LNCaP clone FGC (cell line): ENCODE measurements at regions not wholly inside any gene's neighbourhood (a gene's known extent, or its start where the extent isn't known, plus 50 kb on each side); places are given as distances from the start of the nearest gene placed in this dataset.

Source experiments
- DNase-seq: peaks from one replicate; pipeline ENCODE4 v3.0.0-alpha.2; 2011; ENCODE audit warnings: low read depth
- H3K4me3 ChIP-seq: 2 replicates; pipeline ENCODE4 v1.5.1; 2011; ENCODE audit warnings: mild to moderate bottlenecking, low read depth, low read length, control low read depth
- CTCF ChIP-seq: IDR thresholded peaks from 2 replicates; pipeline ENCODE4 v1.5.1; 2012; ENCODE audit warnings: mild to moderate bottlenecking; ENCODE audit not compliant: control insufficient read depth, insufficient read depth; ENCODE audit errors: extremely low read depth

- no peak overlapping the region for H3K4me3 ChIP-seq
- DNase-seq = peak; percentile 1
- no peak for TF ChIP-seq CTCF
Observed at GRCh38 chr3:21256932-21257331, 494.1 kb downstream of the ZNF385D start.

- no peak for DNase-seq
- TF ChIP-seq CTCF = no peak
- H3K4me3 ChIP-seq = no peak overlapping the region
Observed at GRCh38 chr3:21238661-21239060, 512.3 kb downstream of the ZNF385D start.

DNA sequence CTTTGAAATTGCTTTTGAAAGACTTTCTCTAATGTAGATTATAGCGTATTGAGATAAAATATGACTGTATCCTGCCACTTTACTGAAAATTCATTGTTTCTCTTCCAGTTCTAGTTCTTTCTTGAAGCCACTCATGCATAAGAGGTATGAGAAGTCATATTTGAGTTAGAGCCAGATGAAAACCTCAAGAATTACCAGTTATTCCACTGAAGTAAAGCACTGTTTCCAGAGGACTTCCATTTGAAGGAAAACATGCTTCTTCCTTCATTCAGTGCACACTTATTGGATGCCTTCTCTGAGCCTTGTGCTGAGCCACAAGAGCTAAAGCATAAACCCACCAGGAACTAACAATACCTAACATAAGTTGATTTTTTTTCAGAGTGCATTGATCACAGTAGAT is 513.4 kb downstream of the ZNF385D start:
- no peak for DNase-seq
- TF ChIP-seq CTCF = no peak
- no peak overlapping the region for H3K4me3 ChIP-seq

DNA sequence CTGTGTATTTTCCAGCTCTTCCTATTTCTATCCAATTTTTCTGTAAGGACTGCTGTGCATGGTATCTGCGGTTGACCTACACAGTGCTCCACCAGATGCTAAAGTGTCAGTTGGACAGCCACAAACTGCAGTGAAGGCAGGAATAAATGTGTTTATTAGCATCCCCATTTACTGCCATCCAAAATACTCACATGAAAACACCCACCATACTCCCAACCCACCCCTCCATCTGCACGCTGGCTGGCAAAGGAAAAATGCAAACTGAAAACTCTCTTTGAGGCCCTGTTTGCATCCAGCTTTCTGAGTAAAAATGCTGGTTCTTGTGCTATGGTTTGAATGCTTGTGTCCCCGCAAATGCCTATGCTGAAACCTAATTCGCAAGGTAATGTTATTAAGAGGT is 515.5 kb downstream of the ZNF385D start:
- H3K4me3 ChIP-seq = no peak overlapping the region
- no peak for TF ChIP-seq CTCF
- no peak for DNase-seq

DNA sequence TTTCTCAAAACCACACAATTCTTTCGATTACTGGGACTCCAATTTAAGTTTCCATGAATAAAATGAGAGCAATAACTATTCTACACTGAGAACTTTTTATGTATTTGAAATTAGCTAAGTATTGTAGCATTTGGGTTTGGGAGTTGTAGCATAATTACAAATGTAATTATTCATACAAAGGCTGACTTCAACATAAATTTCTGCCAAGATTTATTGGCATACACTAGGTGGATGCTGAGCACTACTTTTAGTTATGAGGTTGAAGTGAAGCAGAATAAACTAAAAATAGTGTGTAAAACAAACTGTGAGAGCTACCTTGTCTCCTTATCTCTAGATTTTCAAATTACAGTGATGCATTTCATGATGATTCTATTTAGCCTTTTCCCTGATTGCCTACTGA is 516.1 kb downstream of the ZNF385D start:
- H3K4me3 ChIP-seq = no peak overlapping the region
- TF ChIP-seq CTCF = no peak
- DNase-seq = no peak

DNA sequence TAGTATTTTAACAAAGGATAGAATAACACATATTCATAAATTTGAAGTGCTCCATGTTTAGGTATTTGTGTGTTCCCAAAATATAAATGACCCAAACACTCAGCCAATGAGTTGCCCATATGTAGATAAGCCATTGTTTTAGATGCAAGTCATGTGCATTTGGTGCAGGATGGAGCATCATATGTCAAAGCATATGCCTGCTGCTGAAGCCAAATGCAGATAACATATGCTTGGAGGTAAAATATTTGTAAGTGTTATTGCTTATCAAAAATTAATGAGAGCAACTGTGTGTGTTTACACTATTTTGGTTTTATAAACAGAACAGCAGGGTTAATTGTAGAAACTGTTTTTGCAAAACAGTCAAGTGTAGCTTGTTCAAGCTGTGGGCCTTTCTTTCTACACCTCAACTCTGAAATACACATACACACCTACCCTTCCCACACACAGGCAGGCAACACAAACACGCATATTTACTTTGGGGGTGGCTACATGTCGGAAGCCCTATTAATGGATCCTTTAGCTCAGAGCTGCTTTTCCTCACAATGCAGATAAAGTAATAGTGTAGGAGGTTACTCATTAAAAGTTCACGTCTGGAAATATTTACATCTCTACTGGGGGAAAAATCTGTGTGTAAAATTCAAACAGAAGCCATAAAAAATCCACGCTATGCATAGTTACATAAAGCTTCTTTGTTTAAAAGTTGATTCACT is 521.4 kb downstream of the ZNF385D start:
- TF ChIP-seq CTCF = no peak
- DNase-seq = no peak
- no peak overlapping the region for H3K4me3 ChIP-seq

GRCh38 chr3:21226086-21226485 is 524.9 kb downstream of the ZNF385D start:
- no peak overlapping the region for H3K4me3 ChIP-seq
- no peak for TF ChIP-seq CTCF
- DNase-seq = no peak
